ENCODE measurements at regions not wholly inside any gene's neighbourhood (a gene's known extent, or its start where the extent isn't known, plus 50 kb on each side); places are given as distances from the start of the nearest gene placed in this dataset.
A peak's percentile ranks its signal among the peaks of the same experiment; 100 is the strongest.

DNA sequence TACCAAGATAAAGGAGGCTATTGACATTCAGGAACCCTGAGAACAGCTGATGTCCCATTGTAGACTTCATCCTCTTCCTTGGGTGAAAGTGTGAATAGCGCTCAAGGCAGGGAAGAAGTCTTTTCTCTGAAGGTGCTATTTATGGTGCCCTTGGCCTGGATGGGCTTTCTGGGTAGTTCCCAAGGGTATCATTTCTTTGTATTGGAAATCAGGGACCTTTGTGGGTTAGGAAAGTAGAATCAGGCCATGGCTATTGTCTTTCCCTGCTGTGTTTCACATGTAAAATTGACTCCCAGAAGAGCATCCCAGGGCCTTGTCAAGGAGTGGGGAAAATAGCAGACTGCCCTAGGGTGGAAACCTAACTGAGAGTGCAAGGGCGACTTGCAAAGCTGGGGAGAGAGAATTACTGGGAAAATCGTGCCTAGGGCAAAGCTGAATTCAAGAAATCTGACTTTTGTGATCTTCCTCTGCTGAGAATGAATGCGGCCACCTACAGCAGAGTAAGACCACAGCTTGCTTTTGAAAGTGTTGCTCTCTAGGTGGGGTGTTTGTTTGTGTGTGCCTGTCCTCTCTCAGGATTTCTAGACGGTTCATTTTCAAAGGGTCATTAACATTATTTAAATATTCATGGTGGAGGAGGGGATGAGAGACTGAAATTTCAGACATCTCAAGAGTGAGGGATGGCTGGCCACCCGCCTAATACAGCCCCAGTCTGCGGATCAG, 160.6 kb downstream of the C9orf152 start (continued):
- TF ChIP-seq, protein P1, sequence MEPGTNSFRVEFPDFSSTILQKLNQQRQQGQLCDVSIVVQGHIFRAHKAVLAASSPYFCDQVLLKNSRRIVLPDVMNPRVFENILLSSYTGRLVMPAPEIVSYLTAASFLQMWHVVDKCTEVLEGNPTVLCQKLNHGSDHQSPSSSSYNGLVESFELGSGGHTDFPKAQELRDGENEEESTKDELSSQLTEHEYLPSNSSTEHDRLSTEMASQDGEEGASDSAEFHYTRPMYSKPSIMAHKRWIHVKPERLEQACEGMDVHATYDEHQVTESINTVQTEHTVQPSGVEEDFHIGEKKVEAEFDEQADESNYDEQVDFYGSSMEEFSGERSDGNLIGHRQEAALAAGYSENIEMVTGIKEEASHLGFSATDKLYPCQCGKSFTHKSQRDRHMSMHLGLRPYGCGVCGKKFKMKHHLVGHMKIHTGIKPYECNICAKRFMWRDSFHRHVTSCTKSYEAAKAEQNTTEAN (CRISPR knock-in tag; IDR thresholded peaks at IDR 0.05) = peak; percentile 62; the same call in 1 of the 2 replicates
- TF ChIP-seq FOXK1 (CRISPR knock-in tag; IDR thresholded peaks at IDR 0.05) = peak; percentile 35

DNA sequence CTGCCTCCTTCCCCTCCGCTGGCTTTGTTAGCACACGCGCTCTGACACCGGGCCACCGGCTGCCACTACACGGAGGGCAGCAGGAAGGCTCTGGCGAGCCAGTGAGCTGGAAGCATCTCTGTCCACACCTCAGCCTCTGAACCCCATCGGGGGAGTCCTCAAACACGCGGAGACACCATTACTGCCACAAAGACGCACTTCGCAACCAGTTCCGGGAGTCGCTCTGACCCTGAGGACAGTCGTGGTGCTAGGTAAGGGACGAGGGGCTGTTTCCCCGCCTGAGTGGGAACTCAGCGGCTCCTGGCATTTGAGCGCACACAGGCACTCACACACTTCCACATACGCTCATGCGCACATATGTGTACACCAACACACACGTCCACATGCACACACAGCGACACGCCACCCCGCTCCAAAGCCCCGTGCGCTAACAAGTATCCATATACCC, 160.0 kb downstream of the C9orf152 start:
- TF ChIP-seq FOXP1 (CRISPR knock-in tag; IDR thresholded peaks at IDR 0.05; ENCODE audit: borderline replicate concordance) (0 out of 2 replicates have a peak, but pooled peaks have one; percentile 38), PRRX2 (CRISPR knock-in tag; IDR thresholded peaks at IDR 0.05) (no peak), MAX (CRISPR knock-in tag; IDR thresholded peaks at IDR 0.05) (0 out of 2 replicates have a peak, but pooled peaks have one; percentile 32)
- Mint-ChIP-seq H3K9me3 (peaks cover 4% of the 10 kb centered on the region), H3K36me3 (peaks cover 3% of the 10 kb centered on the region; the same call in 1 of the 2 replicates), H3K27ac (peak overlapping the region; percentile 98), H3K27me3 (ENCODE audit: low read depth) (peaks cover 14% of the 10 kb centered on the region), H3K4me3 (peak overlapping the region; percentile 87), H3K4me1 (peaks cover 53% of the 10 kb centered on the region)
- peak; percentile 53 for DNase-seq (ENCODE audit: low spot score)
- ATAC-seq = peak; percentile 15
- ChIA-PET CTCF (interaction anchor here (0.5 to 3.5 kb wide), 6 partner anchors 9 to 1457 kb away, joined by 3 to 16 read pairs (median 4); no protein-coding TSS in a partner anchor), POLR2A (interaction anchor here (0.6 to 1.5 kb wide), 2 partner anchors 41 to 216 kb away, joined by 5 to 7 read pairs; no protein-coding TSS in a partner anchor)

DNA sequence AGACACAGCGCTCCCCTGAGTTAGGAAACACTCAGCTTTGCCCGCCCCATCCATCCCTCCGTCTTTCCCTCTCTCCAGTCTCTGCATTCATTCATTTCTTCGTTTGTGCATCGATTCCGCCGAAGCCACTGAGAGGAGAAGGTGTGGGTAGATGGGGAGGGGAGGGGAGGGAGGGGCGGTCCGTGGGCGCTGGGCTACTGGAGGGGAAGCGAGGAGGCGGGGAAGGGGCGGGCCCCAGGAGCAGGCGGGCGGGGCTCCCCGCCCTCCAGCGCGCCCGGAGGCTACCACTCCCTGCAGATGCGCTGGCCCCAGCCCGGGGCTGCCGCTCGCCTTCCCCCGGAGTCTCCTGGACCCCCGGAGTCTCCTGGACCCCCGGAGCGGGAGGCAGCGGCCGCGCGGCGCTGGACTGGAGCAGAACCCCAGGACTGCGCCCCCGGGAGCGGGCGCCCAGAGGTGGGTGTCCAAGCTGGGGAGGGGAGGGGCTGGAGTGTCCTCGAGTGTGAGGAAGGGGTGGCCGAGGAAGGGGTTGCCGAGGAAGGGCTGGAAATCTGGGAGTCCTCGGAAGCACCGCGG, 159.5 kb downstream of the C9orf152 start:
- TF ChIP-seq AFF4 (CRISPR knock-in tag; IDR thresholded peaks at IDR 0.05; ENCODE audit: borderline replicate concordance) = 0 out of 2 replicates have a peak, but pooled peaks have one; percentile 15
- no peak for TF ChIP-seq ZNF138 (CRISPR knock-in tag; conservative IDR thresholded peaks at IDR 0.05)
- TF ChIP-seq SP1 (CRISPR knock-in tag; conservative IDR thresholded peaks at IDR 0.05) = peak; percentile 63; the same call in 1 of the 2 replicates
- TF ChIP-seq MAX (CRISPR knock-in tag; IDR thresholded peaks at IDR 0.05) = 0 out of 2 replicates have a peak, but pooled peaks have one; percentile 24
- TF ChIP-seq ZNF423 (CRISPR knock-in tag; IDR thresholded peaks at IDR 0.05) = peak; percentile 91
- TF ChIP-seq CREB1 (CRISPR knock-in tag; IDR thresholded peaks at IDR 0.05) = no peak
- TF ChIP-seq, protein P2, sequence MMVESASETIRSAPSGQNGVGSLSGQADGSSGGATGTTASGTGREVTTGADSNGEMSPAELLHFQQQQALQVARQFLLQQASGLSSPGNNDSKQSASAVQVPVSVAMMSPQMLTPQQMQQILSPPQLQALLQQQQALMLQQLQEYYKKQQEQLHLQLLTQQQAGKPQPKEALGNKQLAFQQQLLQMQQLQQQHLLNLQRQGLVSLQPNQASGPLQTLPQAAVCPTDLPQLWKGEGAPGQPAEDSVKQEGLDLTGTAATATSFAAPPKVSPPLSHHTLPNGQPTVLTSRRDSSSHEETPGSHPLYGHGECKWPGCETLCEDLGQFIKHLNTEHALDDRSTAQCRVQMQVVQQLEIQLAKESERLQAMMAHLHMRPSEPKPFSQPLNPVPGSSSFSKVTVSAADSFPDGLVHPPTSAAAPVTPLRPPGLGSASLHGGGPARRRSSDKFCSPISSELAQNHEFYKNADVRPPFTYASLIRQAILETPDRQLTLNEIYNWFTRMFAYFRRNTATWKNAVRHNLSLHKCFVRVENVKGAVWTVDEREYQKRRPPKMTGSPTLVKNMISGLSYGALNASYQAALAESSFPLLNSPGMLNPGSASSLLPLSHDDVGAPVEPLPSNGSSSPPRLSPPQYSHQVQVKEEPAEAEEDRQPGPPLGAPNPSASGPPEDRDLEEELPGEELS (CRISPR knock-in tag; IDR thresholded peaks at IDR 0.05) = peak; percentile 81; the same call in 1 of the 2 replicates
- Mint-ChIP-seq H3K27me3 (ENCODE audit: low read depth) (peaks cover 14% of the 10 kb centered on the region), H3K4me1 (peaks cover 55% of the 10 kb centered on the region), H3K27ac (peak overlapping the region; percentile 98), H3K4me3 (peak overlapping the region; percentile 87), H3K36me3 (peaks cover 3% of the 10 kb centered on the region; the same call in 1 of the 2 replicates), H3K9me3 (peaks cover 4% of the 10 kb centered on the region)
- CTCF ChIA-PET = interaction anchor here (0.5 to 3.5 kb wide), 4 partner anchors 9 to 145 kb away, joined by 3 to 16 read pairs (median 6); no protein-coding TSS in a partner anchor
- POLR2A ChIA-PET = interaction anchor here (0.6 kb wide), 1 partner anchor 215 kb away, joined by 7 read pairs; no protein-coding TSS in a partner anchor
- DNase-seq (ENCODE audit: low spot score) = peak; percentile 81
- ATAC-seq = peak; percentile 68

Data from WTC11 (cell line).